IMR-90 (cell line): ENCODE measurements at regions not wholly inside any gene's neighbourhood (a gene's known extent, or its start where the extent isn't known, plus 50 kb on each side); places are given as distances from the start of the nearest gene placed in this dataset.

Source experiments
- ATAC-seq: fragments of 200-7000 bp; cut with Tn5 transposase; 2 replicates; pipeline ENCODE4 v1.9.1; 2020; ENCODE audit warnings: low read depth, mild to moderate bottlenecking, moderate library complexity
- BruUV-seq: library from RNA; stranded (reverse); fragments of 400-500 nt; replicated peaks from 2 replicates; lab custom pipeline; 2021; lab: Mats Ljungman, UMichigan
- CTCF ChIA-PET: fragments of 300-600 bp; formaldehyde crosslinking; extraction: SDS; loops from one replicate; lab custom pipeline; 2021; ENCODE audit warnings: antibody characterized with exemption; lab: Yijun Ruan, JAX
- POLR2A ChIA-PET: fragments of 300-600 bp; sonication (Branson Sonifier 250); formaldehyde crosslinking; loops from one replicate; lab custom pipeline; 2022; ENCODE audit warnings: antibody characterized with exemption; ENCODE audit not compliant: unreplicated experiment; lab: Charles Lee
- DNase-seq: peaks from one replicate; pipeline ENCODE4 v3.0.0; 2013
- H2AFZ ChIP-seq: replicated peaks from 2 replicates; pipeline ENCODE3; 2013; ENCODE audit warnings: low read length, mild to moderate bottlenecking; ENCODE audit not compliant: poor library complexity
- H2AK5ac ChIP-seq: 2 replicates; pipeline ENCODE4 v1.6.1; 2013; ENCODE audit warnings: low read depth, low read length, inconsistent platforms
- H2AK9ac ChIP-seq: replicated peaks from 2 replicates; pipeline ENCODE3; 2013; ENCODE audit warnings: mild to moderate bottlenecking, low read depth, low read length, moderate library complexity; ENCODE audit not compliant: poor library complexity
- H2BK120ac ChIP-seq: 2 replicates; pipeline ENCODE4 v1.6.1; 2013; ENCODE audit warnings: low read depth, low read length, inconsistent platforms
- H2BK15ac ChIP-seq: 3 replicates; pipeline ENCODE4 v1.6.1; 2013; ENCODE audit warnings: low read depth, low read length, inconsistent platforms
- H2BK20ac ChIP-seq: 2 replicates; pipeline ENCODE4 v1.6.1; 2013; ENCODE audit warnings: low read depth, mild to moderate bottlenecking, inconsistent platforms, low read length, moderate library complexity
- H2BK5ac ChIP-seq: 2 replicates; pipeline ENCODE4 v1.6.1; 2013; ENCODE audit warnings: mild to moderate bottlenecking, low read depth, low read length, inconsistent platforms; ENCODE audit not compliant: poor library complexity, severe bottlenecking
- H3K14ac ChIP-seq: replicated peaks from 2 replicates; pipeline ENCODE4 v1.6.1; 2013; ENCODE audit warnings: low read depth, low read length, inconsistent platforms
- H3K18ac ChIP-seq: 2 replicates; pipeline ENCODE4 v1.6.1; 2013; ENCODE audit warnings: low read depth, low read length, control low read depth
- H3K23ac ChIP-seq: 2 replicates; pipeline ENCODE4 v1.6.1; 2013; ENCODE audit warnings: low read depth, low read length, inconsistent platforms
- H3K27ac ChIP-seq: 2 replicates; pipeline ENCODE4 v1.5.1; 2013; ENCODE audit warnings: mild to moderate bottlenecking, control low read depth, low read length; ENCODE audit not compliant: insufficient read depth
- H3K27me3 ChIP-seq: 2 replicates; pipeline ENCODE4 v1.6.1; 2013; ENCODE audit warnings: low read length; ENCODE audit not compliant: control insufficient read depth, insufficient read depth
- H3K36me3 ChIP-seq: 2 replicates; pipeline ENCODE4 v1.6.1; 2013; ENCODE audit warnings: low read length, mixed read lengths; ENCODE audit not compliant: control insufficient read depth, insufficient read depth
- H3K4ac ChIP-seq: 2 replicates; pipeline ENCODE4 v1.6.1; 2013; ENCODE audit warnings: low read depth, low read length, inconsistent platforms
- H3K4me1 ChIP-seq: 2 replicates; pipeline ENCODE4 v1.6.1; 2013; ENCODE audit warnings: low read length, mixed read lengths; ENCODE audit not compliant: control insufficient read depth, insufficient read depth
- H3K4me2 ChIP-seq: 2 replicates; pipeline ENCODE4 v1.6.1; 2013; ENCODE audit warnings: low read depth, mild to moderate bottlenecking, control low read depth, low read length, moderate library complexity
- H3K4me3 ChIP-seq: 2 replicates; pipeline ENCODE4 v1.5.1; 2013; ENCODE audit warnings: low read depth, mild to moderate bottlenecking, control low read depth, low read length, moderate library complexity; ENCODE audit not compliant: insufficient read depth
- H3K56ac ChIP-seq: 2 replicates; pipeline ENCODE4 v1.6.1; 2013; ENCODE audit warnings: low read length, inconsistent platforms; ENCODE audit not compliant: insufficient read depth; ENCODE audit errors: extremely low read depth
- H3K79me1 ChIP-seq, 2 experiments: 2 replicates each; pipeline ENCODE4 v1.6.1; 2013; ENCODE audit warnings: low read length in 2 of 2, inconsistent platforms in 1 of 2, low read depth in 1 of 2
- H3K9ac ChIP-seq: 2 replicates; pipeline ENCODE4 v1.6.1; 2013; ENCODE audit warnings: low read depth, low read length, control low read depth
- H3K9me1 ChIP-seq: 2 replicates; pipeline ENCODE4 v1.6.1; 2013; ENCODE audit warnings: low read length, inconsistent platforms; ENCODE audit not compliant: insufficient read depth
- H3K9me3 ChIP-seq: 2 replicates; pipeline ENCODE4 v1.6.1; 2013; ENCODE audit warnings: low read length; ENCODE audit not compliant: control insufficient read depth, insufficient read depth
- H4K20me1 ChIP-seq: 2 replicates; pipeline ENCODE4 v1.6.1; 2013; ENCODE audit warnings: low read length, inconsistent platforms; ENCODE audit not compliant: insufficient read depth
- H4K5ac ChIP-seq: 2 replicates; pipeline ENCODE4 v1.6.1; 2013; ENCODE audit warnings: mild to moderate bottlenecking, low read depth, low read length, control low read depth
- H4K8ac ChIP-seq, 2 experiments: 2 replicates each; pipeline ENCODE4 v1.6.1; 2013; ENCODE audit warnings: low read depth in 2 of 2, low read length in 2 of 2, control low read depth in 1 of 2, inconsistent platforms in 1 of 2
- H4K91ac ChIP-seq: 2 replicates; pipeline ENCODE4 v1.6.1; 2013; ENCODE audit warnings: low read depth, low read length, inconsistent platforms; ENCODE audit not compliant: insufficient read depth
- BHLHE40 ChIP-seq: fragments of 150-350 bp; IDR thresholded peaks from 2 replicates; pipeline ENCODE4 v1.6.1; 2016; ENCODE audit warnings: mild to moderate bottlenecking, low read depth, low read length
- CHD1 ChIP-seq: IDR thresholded peaks from 2 replicates; pipeline ENCODE4 v1.6.1; 2012; ENCODE audit warnings: low read depth, low read length, improper control_type of control experiment
- CTCF ChIP-seq: conservative IDR thresholded peaks from 2 replicates; pipeline ENCODE4 v1.5.1; 2012; ENCODE audit warnings: mild to moderate bottlenecking, low read depth, low read length, improper control_type of control experiment
- MAFK ChIP-seq: IDR thresholded peaks from 2 replicates; pipeline ENCODE4 v1.6.1; 2012; ENCODE audit warnings: low read depth, low read length, improper control_type of control experiment
- MXI1 ChIP-seq: IDR thresholded peaks from 2 replicates; pipeline ENCODE4 v1.6.1; 2012; ENCODE audit warnings: low read depth, mild to moderate bottlenecking, low read length, moderate library complexity, borderline replicate concordance
- RAD21 ChIP-seq: IDR thresholded peaks from 2 replicates; pipeline ENCODE4 v1.6.1; 2012; ENCODE audit warnings: low read length, improper control_type of control experiment
- RFX5 ChIP-seq: IDR thresholded peaks from 2 replicates; pipeline ENCODE4 v1.8.0; 2012; ENCODE audit warnings: low read depth, mild to moderate bottlenecking, low read length, moderate library complexity
- WGBS, 2 experiments: methylation state at CpG; one replicate each; pipeline versions ENCODE4 v1.1.5 to v1.1.7; 2013; ENCODE audit warnings: missing lambda C conversion rate in 2 of 2; ENCODE audit not compliant: insufficient read length in 1 of 2; ENCODE audit errors: extremely low coverage in 2 of 2; 5-methylcytosine and 5-hydroxymethylcytosine counted together
- dilution Hi-C: fragments of 300-500 bp; cut with HindIII; formaldehyde crosslinking; loops from one replicate; pipeline ENCODE4 v1.14.3; 2018; ENCODE audit warnings: low sequenced_read_pairs; ENCODE audit not compliant: unreplicated experiment
- in situ Hi-C: fragments of 300-500 bp; cut with MboI; formaldehyde crosslinking; loops from 3 replicates; pipeline ENCODE4 v1.14.3; 2019; ENCODE audit warnings: low sequenced_read_pairs, inconsistent platforms, mixed read lengths
- intact Hi-C: fragments of 100-400 bp; cut with micrococcal nuclease; formaldehyde crosslinking; loops from 2 replicates; pipeline ENCODE4 v1.10.0; 2022

DNA sequence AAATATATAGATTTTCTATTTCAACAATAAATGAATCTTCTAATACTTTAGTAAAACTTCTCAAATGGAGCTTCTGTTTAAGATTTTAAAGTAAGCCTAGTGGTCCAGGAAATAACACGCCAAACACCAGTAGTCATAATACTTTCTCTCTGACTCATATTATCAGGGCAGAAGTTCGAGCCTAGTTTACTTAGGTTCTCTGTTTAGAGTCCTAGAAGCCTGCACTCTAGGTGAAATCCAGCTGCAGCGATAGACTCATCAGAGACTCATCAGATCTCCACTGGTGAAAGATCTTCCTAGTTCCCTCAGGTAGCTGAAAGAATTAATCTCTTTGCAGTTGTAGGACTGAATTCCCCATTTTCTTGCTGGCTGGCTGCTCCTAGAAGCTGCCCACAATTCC, 552.5 kb upstream of the ROBO2 start:
- CTCF ChIA-PET: no interaction called here
- POLR2A ChIA-PET: no interaction called here
- no TSS peak for BruUV-seq

More for the DNA sequence above, 552.5 kb upstream of the ROBO2 start:
- Histone ChIP-seq H3K14ac (peak overlapping the region; percentile 35; the same call in 1 of the 2 replicates), H3K4ac (no peak overlapping the region), H2BK20ac (peak overlapping the region; percentile 63; the same call in 1 of the 2 replicates), H3K27me3 (no peaks in the 10 kb centered on the region), H4K5ac (no peak overlapping the region; the same call in 1 of the 2 replicates), H3K56ac (no peak overlapping the region), H4K20me1 (no peaks in the 10 kb centered on the region), H3K4me1 (peaks cover 2% of the 10 kb centered on the region; the same call in 1 of the 2 replicates), H3K36me3 (no peaks in the 10 kb centered on the region), H4K91ac (no peak overlapping the region; the same call in 1 of the 2 replicates), H2AK9ac (no peak overlapping the region), H3K27ac (no peak overlapping the region), H3K4me2 (no peak overlapping the region), H4K8ac (no peak overlapping the region), H2AK5ac (no peak overlapping the region), H3K9ac (no peak overlapping the region), H2AFZ (no peak overlapping the region), H3K4me3 (no peak overlapping the region), H3K18ac (peak overlapping the region; percentile 6; the same call in 1 of the 2 replicates), H2BK120ac (0 out of 2 replicates have a peak overlapping the region, but pooled peaks have one; percentile 22), H3K9me3 (peaks cover 5% of the 10 kb centered on the region; the same call in 1 of the 2 replicates), H2BK15ac (no peak overlapping the region), H3K23ac (no peak overlapping the region), H3K79me1 (peaks cover 0 to 4% of the 10 kb centered on the region in 2 experiments; a peak in 1 of 4 replicates), H2BK5ac (peak overlapping the region; percentile 72), H3K9me1 (0 out of 2 replicates have a peak, but pooled peaks cover 3% of the 10 kb centered on the region)
- ATAC-seq (peak; percentile 97), DNase-seq (peak; percentile 85)
- no peak for TF ChIP-seq CTCF
- no peak for TF ChIP-seq BHLHE40
- TF ChIP-seq RAD21: no peak
- no peak for TF ChIP-seq MAFK
- no peak for TF ChIP-seq MXI1
- no peak for TF ChIP-seq RFX5
- no peak for TF ChIP-seq CHD1
- intact Hi-C loops (no loop called here), dilution Hi-C loops (no loop called here), in situ Hi-C loops (no loop called here)
- no CpG with 5 or more reads among the region's 3 CpGs for WGBS, 2 experiments
